ENCODE measurements at regions not wholly inside any gene's neighbourhood (a gene's known extent, or its start where the extent isn't known, plus 50 kb on each side); places are given as distances from the start of the nearest gene placed in this dataset.

DNA sequence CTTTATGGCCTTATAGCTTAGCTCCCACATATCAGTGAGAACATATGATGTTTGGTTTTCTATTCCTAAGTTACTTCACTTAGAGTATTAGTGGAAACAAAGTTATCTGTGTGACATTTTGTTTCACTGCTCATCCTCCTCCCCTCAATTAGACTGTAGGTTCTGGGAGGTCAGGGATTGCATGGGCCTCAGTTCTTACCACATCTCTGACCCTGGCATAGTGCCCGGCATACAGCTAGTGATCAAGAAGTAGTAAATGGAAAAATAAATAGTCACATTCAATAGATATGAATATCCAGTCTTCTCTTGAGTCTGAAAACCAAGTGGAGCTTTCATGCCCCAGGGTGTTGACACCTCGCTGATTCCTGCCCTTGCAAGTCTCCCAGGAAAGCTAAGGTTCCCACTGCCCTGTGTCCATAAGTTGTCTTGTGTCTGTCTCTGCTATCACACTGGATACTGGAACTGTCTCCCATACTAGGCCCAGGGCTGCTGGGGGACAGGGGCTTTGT lies 249.5 kb upstream of the TSHZ3 start:
- BruUV-seq (replicated peaks): no TSS peak
- H2AFZ ChIP-seq (ENCODE audit: low read length): no peak overlapping the region

DNA sequence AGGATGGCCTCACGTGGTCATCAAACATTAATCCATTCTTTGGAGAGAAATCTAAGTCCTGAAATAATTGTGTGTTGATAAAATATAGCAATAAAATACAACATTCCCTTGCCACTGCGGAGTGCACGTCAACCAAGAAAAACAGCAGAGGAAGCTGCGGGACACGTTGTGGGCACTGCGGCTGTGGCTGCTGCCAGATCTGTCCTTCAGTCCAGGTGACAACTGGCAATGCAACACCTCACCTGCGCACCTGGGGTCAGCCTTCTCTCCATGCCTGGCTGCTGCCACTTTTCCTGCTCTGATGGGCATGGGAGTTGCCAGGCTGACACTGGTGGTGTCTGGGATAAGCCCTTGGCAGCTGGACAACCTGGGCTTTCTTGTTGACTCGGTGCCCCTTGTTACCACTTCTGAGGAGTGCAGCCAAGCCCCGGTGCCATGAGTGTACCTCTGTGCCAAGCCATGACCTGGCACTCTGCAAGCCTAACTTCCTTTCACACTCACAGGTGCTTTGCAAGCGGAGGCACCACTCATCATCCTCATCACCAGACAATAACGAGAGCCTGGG lies 251.6 kb upstream of the TSHZ3 start:
- in situ Hi-C loops (cut with HindIII; ENCODE audit: extremely low pct_ligation_motif_present, low pct_unique_long_range_greater_than_20kb) (no loop called here), intact Hi-C loops (cut with micrococcal nuclease; ENCODE audit: unreplicated experiment) (no loop called here)
- CTCF ChIA-PET (ENCODE audit: low intra/inter-chr PET ratio, low total read pairs): no interaction called here
- H3K4me2 ChIP-seq (ENCODE audit: low read depth, low read length): no peak overlapping the region
- 47% methylated on average over 8 of the region's 11 CpGs for WGBS (ENCODE audit: low lambda C conversion rate)
- no peak overlapping the region for H2AFZ ChIP-seq (ENCODE audit: low read length)
- FAIRE-seq (no peak), DNase-seq (ENCODE audit: low spot score) (no peak), ATAC-seq (no peak)
- H3K9me3 ChIP-seq (ENCODE audit: low read length): peaks cover 78% of the 10 kb centered on the region
- no peaks in the 10 kb centered on the region for H3K79me2 ChIP-seq (ENCODE audit: insufficient read depth, low read length)
- no peaks in the 10 kb centered on the region for H4K20me1 ChIP-seq (ENCODE audit: insufficient read depth, low read length)
- H3K4me1 ChIP-seq (ENCODE audit: insufficient read depth, low read length): no peaks in the 10 kb centered on the region
- POLR2A ChIA-PET: no interaction called here
- H3K4me3 ChIP-seq (replicated peaks in 1 of 3; ENCODE audit: insufficient read depth in 1 of 3, low read depth in 2 of 3, low read length in 3 of 3): no peak overlapping the region
- H3K27ac ChIP-seq (ENCODE audit: extremely low read length, insufficient read depth, low read length): no peak overlapping the region
- no TSS peak for BruUV-seq (replicated peaks)
- no peaks in the 10 kb centered on the region for H3K36me3 ChIP-seq (replicated peaks in 1 of 2; ENCODE audit: control insufficient read depth in 1 of 2, insufficient read depth in 2 of 2, low read length in 2 of 2)
- no peaks in the 10 kb centered on the region for H3K27me3 ChIP-seq (ENCODE audit: control insufficient read depth in 1 of 2, insufficient read depth in 2 of 2, low read length in 2 of 2)
- no peak for TF ChIP-seq ZNF660 (CRISPR knock-in tag; IDR thresholded peaks at IDR 0.05; ENCODE audit: borderline replicate concordance, low read depth)
- no peak for TF ChIP-seq ZNF616 (CRISPR knock-in tag; IDR thresholded peaks at IDR 0.05; ENCODE audit: low read depth)
- no peak for TF ChIP-seq ZNF646 (CRISPR knock-in tag; IDR thresholded peaks at IDR 0.05)
- TF ChIP-seq ZNF256 (CRISPR knock-in tag; conservative IDR thresholded peaks at IDR 0.05): no peak
- TF ChIP-seq GFI1 (CRISPR knock-in tag; IDR thresholded peaks at IDR 0.05; ENCODE audit: borderline replicate concordance): no peak
- TF ChIP-seq, protein P1, sequence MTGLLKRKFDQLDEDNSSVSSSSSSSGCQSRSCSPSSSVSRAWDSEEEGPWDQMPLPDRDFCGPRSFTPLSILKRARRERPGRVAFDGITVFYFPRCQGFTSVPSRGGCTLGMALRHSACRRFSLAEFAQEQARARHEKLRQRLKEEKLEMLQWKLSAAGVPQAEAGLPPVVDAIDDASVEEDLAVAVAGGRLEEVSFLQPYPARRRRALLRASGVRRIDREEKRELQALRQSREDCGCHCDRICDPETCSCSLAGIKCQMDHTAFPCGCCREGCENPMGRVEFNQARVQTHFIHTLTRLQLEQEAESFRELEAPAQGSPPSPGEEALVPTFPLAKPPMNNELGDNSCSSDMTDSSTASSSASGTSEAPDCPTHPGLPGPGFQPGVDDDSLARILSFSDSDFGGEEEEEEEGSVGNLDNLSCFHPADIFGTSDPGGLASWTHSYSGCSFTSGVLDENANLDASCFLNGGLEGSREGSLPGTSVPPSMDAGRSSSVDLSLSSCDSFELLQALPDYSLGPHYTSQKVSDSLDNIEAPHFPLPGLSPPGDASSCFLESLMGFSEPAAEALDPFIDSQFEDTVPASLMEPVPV (CRISPR knock-in tag; IDR thresholded peaks at IDR 0.05): no peak
- no peak for TF ChIP-seq RORA (CRISPR knock-in tag; IDR thresholded peaks at IDR 0.05)
- H3K9ac ChIP-seq (ENCODE audit: insufficient read depth, low read depth, low read length): no peak overlapping the region

More for the DNA sequence above, 249.5 kb upstream of the TSHZ3 start:
- in situ Hi-C loops (cut with HindIII; ENCODE audit: extremely low pct_ligation_motif_present, low pct_unique_long_range_greater_than_20kb) (no loop called here), intact Hi-C loops (cut with micrococcal nuclease; ENCODE audit: unreplicated experiment) (no loop called here)
- H3K27ac ChIP-seq (ENCODE audit: extremely low read length, insufficient read depth, low read length): no peak overlapping the region
- H3K9me3 ChIP-seq (ENCODE audit: low read length): peaks cover 71% of the 10 kb centered on the region
- no peak for TF ChIP-seq GZF1 (CRISPR knock-in tag; IDR thresholded peaks at IDR 0.05)
- no peak for TF ChIP-seq TSC22D2 (CRISPR knock-in tag; IDR thresholded peaks at IDR 0.05; ENCODE audit: borderline replicate concordance)
- H3K36me3 ChIP-seq (replicated peaks in 1 of 2; ENCODE audit: control insufficient read depth in 1 of 2, insufficient read depth in 2 of 2, low read length in 2 of 2): no peaks in the 10 kb centered on the region
- H3K27me3 ChIP-seq (ENCODE audit: control insufficient read depth in 1 of 2, insufficient read depth in 2 of 2, low read length in 2 of 2): no peaks in the 10 kb centered on the region
- ATAC-seq: no peak
- no peak for DNase-seq (ENCODE audit: low spot score)
- H3K4me2 ChIP-seq (ENCODE audit: low read depth, low read length): no peak overlapping the region
- H4K20me1 ChIP-seq (ENCODE audit: insufficient read depth, low read length): no peaks in the 10 kb centered on the region
- CTCF ChIA-PET (ENCODE audit: low intra/inter-chr PET ratio, low total read pairs): no interaction called here
- no peaks in the 10 kb centered on the region for H3K4me1 ChIP-seq (ENCODE audit: insufficient read depth, low read length)
- H3K9ac ChIP-seq (ENCODE audit: insufficient read depth, low read depth, low read length): no peak overlapping the region
- WGBS (ENCODE audit: low lambda C conversion rate): 0% methylated on average over 2 of the region's 2 CpGs
- no peak overlapping the region for H3K4me3 ChIP-seq (replicated peaks in 1 of 3; ENCODE audit: insufficient read depth in 1 of 3, low read depth in 2 of 3, low read length in 3 of 3)
- no peak for FAIRE-seq
- POLR2A ChIA-PET: no interaction called here
- H3K79me2 ChIP-seq (ENCODE audit: insufficient read depth, low read length): no peaks in the 10 kb centered on the region

All from HepG2 (cell line).